HG03432 (cell line): ENCODE measurements at regions not wholly inside any gene's neighbourhood (a gene's known extent, or its start where the extent isn't known, plus 50 kb on each side); places are given as distances from the start of the nearest gene placed in this dataset.
A peak's percentile ranks its signal among the peaks of the same experiment; 100 is the strongest.

ENCODE experiments used
- ATAC-seq: cut with Tn5 transposase; IDR thresholded peaks from one replicate; pipeline ENCODE4 v1.9.1; 2021; ENCODE audit warnings: mild to moderate bottlenecking, moderate library complexity; ENCODE audit not compliant: unreplicated experiment

- ATAC-seq: no peak
These were observed 140.6 kb upstream of the RBMY1B start for GRCh38 chrY:21370494-21370893.

- ATAC-seq: peak; percentile 52
These were observed 117.0 kb upstream of the RBMY1B start for GRCh38 chrY:21394116-21394515.

- no peak for ATAC-seq
These were observed 88.9 kb upstream of the RBMY1B start for GRCh38 chrY:21422221-21422620.

- ATAC-seq: no peak
These were observed 70.6 kb upstream of the RBMY1B start for GRCh38 chrY:21440536-21440935.

- ATAC-seq: no peak
These were observed 57.5 kb upstream of the RBMY1B start for GRCh38 chrY:21453644-21454043.

GRCh38 chrY:21454133-21454532 is 57.0 kb upstream of the RBMY1B start:
- no peak for ATAC-seq

- no peak for ATAC-seq
These were observed 51.5 kb upstream of the RBMY1B start for GRCh38 chrY:21459648-21460047.
